GM12892 (cell line): ENCODE measurements at regions not wholly inside any gene's neighbourhood (a gene's known extent, or its start where the extent isn't known, plus 50 kb on each side); places are given as distances from the start of the nearest gene placed in this dataset.

ENCODE experiments used
- POLR2A ChIP-seq: IDR thresholded peaks from 2 replicates; pipeline ENCODE4 v1.6.1; 2011; ENCODE audit warnings: low read depth, low read length, control low read depth
- POLR2AphosphoS5 ChIP-seq: IDR thresholded peaks from 2 replicates; pipeline ENCODE4 v1.6.1; 2011; ENCODE audit warnings: low read depth, low read length, control low read depth
- TAF1 ChIP-seq: IDR thresholded peaks from 2 replicates; pipeline ENCODE4 v1.6.1; 2011; ENCODE audit warnings: low read depth, mild to moderate bottlenecking, control low read depth, low read length, borderline replicate concordance

DNA sequence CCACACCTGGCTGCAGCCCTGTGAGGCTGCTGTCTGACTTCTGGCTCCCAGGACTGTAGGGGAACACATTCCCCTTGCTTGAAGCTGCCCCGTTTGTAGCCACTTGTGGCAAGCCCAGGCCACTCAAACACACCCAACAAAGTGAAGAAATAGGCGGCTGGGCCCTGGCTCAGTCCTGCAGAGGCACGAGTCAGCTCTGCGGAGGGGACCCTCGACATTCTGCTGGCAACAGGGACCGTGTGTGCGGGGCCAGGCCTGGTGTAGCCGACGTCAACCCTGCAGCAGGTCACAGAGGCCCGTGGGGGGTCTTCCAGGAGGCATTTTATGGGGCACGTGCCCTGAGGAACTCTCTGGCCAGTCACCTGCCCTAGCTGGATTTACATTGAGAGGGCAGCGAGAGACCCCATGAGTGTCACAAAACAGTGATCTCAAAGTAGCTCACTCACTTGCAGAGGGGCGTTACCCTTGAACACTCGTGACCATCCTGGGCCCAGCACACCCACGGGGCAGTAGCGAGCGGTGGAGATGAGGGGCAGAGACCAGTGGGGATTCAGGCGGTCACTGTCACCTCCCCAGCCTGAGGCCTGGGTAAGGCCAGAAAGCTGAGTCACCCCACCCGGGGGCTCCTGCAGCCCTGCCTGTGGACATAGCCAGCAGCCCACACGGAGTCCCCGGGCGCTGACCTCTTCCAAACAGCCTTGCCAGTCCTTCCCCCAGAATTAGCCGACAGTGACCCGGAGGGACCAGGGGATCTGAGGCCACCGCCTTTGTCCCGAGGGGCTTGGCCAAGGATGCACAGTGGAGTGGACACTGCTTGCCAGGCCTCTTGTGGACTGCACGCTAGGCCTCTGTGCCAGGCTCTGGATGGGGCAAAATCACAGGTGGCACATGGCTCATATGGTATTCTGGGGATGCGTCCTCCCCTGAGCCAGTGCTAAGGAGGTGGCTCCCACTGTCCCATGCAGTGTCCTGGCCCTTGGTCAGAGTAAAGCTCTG, 139.5 kb downstream of the CTTN start:
- TF ChIP-seq POLR2AphosphoS5 = no peak
- no peak for TF ChIP-seq POLR2A
- no peak for TF ChIP-seq TAF1
